Tibial nerve (tissue), 3 donors: ENCODE measurements at regions not wholly inside any gene's neighbourhood (a gene's known extent, or its start where the extent isn't known, plus 50 kb on each side); places are given as distances from the start of the nearest gene placed in this dataset.

ENCODE experiments used
- CTCF ChIP-seq, 5 experiments: fragments of 200-600 bp in 3 of 5; fragments of 450-650 bp in 2 of 5; sonication (generic) in 3 of 5; IDR thresholded peaks; one replicate each; pipeline ENCODE4 v1.5.1; 2016 to 2019; ENCODE audit warnings: antibody characterized with exemption in 5 of 5, mild to moderate bottlenecking in 3 of 5, moderate library complexity in 2 of 5
- POLR2A ChIP-seq, 2 donors: fragments of 450-650 bp; IDR thresholded peaks; one replicate each; pipeline ENCODE4 v1.6.1; 2017; ENCODE audit warnings: antibody characterized with exemption in 2 of 2, mild to moderate bottlenecking in 2 of 2, moderate library complexity in 2 of 2

- TF ChIP-seq POLR2A (IDR thresholded peaks at IDR 0.05) = peak; percentile 82 to 93
- TF ChIP-seq CTCF (IDR thresholded peaks at IDR 0.05) = peak in 3 of 5 experiments; percentile 7 to 52 (median 39)
These were observed 108.8 kb downstream of the KCNRG start for GRCh38 chr13:50123862-50124535.
